Heart left ventricle (tissue), 13 donors: ENCODE measurements at regions not wholly inside any gene's neighbourhood (a gene's known extent, or its start where the extent isn't known, plus 50 kb on each side); places are given as distances from the start of the nearest gene placed in this dataset.

ENCODE experiments used
- POLR2A ChIP-seq, 2 donors: fragments of 450-650 bp; IDR thresholded peaks; one replicate each; pipeline ENCODE4 v1.6.1; 2017; ENCODE audit warnings: antibody characterized with exemption in 2 of 2, mild to moderate bottlenecking in 2 of 2, moderate library complexity in 2 of 2
- TF ChIP-seq, protein P1 (sequence below), 12 donors: fragments of 200-600 bp; sonication (generic) in 4 of 12; IDR thresholded peaks; one replicate each; pipeline versions ENCODE4 v1.5.0 to v1.8.0; 2018 to 2022; ENCODE audit warnings: antibody characterized with exemption in 12 of 12, mild to moderate bottlenecking in 5 of 12
- donor health status: ischemic (EF 13 %, LVEDD 7.1; RV severe dilation, severe dysfunction).
- donor health status: DM: no; HTN: yes; CAD: no.
- donor health status: DM: no; HTN: no; CAD: no.
- donor health status: ischemic (EF 25% LVEDD 6.9; RV normal size, moderate dysfunction).
- donor health status: ischemic (EF 25% LVEDD 5.7; RV mildly dilated, moderate dysfunction).
- donor health status: ischemic (EF 35%, LVEDD 5.7; RV mildly dilated, moderate dysfunction).
- donor health status: nonischemic (EF 11% LVEDD 7.7; RV severe dilation, severe dysfunction).
- donor health status: DM: yes; HTN: yes; CAD: no.
- donor health status: PGD.
- donor health status: ischemic (EF 29% LVEDD 5.4; RV normal size, mild dysfunction).
- donor health status: nonischemic (EF 23%, LVEDD 6.1; RV moderate dilation, normal function).

DNA sequence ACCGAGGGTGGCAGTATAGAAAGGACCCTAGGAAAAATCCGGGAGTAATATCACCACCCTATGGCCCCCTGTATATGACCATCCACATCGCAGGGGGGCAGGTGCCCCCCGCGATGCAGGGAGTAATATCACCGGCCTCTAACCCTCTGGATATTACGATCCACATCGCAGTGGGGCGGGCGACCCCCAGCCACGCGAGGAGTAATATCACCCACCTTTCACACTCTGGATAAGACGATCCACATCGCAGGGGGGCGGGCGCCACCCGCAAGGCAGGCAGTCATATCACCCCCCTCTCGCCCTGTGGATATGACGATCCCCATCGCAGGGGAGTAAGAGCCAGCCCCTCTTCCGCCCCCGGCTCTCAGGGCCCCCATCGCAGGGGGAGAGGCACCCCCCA lies 76.7 kb upstream of the RUBCNL start:
- TF ChIP-seq, protein P1, sequence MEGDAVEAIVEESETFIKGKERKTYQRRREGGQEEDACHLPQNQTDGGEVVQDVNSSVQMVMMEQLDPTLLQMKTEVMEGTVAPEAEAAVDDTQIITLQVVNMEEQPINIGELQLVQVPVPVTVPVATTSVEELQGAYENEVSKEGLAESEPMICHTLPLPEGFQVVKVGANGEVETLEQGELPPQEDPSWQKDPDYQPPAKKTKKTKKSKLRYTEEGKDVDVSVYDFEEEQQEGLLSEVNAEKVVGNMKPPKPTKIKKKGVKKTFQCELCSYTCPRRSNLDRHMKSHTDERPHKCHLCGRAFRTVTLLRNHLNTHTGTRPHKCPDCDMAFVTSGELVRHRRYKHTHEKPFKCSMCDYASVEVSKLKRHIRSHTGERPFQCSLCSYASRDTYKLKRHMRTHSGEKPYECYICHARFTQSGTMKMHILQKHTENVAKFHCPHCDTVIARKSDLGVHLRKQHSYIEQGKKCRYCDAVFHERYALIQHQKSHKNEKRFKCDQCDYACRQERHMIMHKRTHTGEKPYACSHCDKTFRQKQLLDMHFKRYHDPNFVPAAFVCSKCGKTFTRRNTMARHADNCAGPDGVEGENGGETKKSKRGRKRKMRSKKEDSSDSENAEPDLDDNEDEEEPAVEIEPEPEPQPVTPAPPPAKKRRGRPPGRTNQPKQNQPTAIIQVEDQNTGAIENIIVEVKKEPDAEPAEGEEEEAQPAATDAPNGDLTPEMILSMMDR (IDR thresholded peaks at IDR 0.05), result no peak
- no peak for TF ChIP-seq POLR2A (IDR thresholded peaks at IDR 0.05)
